NCI-H774 (cell line): ENCODE measurements at regions not wholly inside any gene's neighbourhood (a gene's known extent, or its start where the extent isn't known, plus 50 kb on each side); places are given as distances from the start of the nearest gene placed in this dataset.

Experiments
- DNase-seq: peaks from one replicate; lab custom pipeline; 2025; lab: John Stamatoyannopoulos, UW

- DNase-seq: no peak
These were observed 96.3 kb upstream of the PDC start for GRCh38 chr1:186557147-186557777.

GRCh38 chr1:186550832-186551231 is 89.9 kb upstream of the PDC start:
- no peak for DNase-seq

- DNase-seq: no peak
These were observed 80.1 kb upstream of the PDC start for GRCh38 chr1:186541003-186541402.

GRCh38 chr1:186540521-186540920 is 79.6 kb upstream of the PDC start:
- DNase-seq: no peak

GRCh38 chr1:186536273-186536890 is 75.5 kb upstream of the PDC start:
- DNase-seq: no peak

- no peak for DNase-seq
These were observed 74.6 kb upstream of the PDC start for GRCh38 chr1:186535388-186536133.

GRCh38 chr1:186534401-186534800 is 73.5 kb upstream of the PDC start:
- DNase-seq: no peak

- DNase-seq: no peak
These were observed 71.6 kb upstream of the PDC start for GRCh38 chr1:186532466-186532865.

- no peak for DNase-seq
These were observed 70.7 kb upstream of the PDC start for GRCh38 chr1:186531561-186532165.

GRCh38 chr1:186530109-186530508 is 69.2 kb upstream of the PDC start:
- no peak for DNase-seq

- DNase-seq: no peak
These were observed 59.1 kb upstream of the PDC start for GRCh38 chr1:186519982-186520381.

GRCh38 chr1:186518822-186519381 is 58.0 kb upstream of the PDC start:
- DNase-seq: no peak

GRCh38 chr1:186518395-186518794 is 57.5 kb upstream of the PDC start:
- no peak for DNase-seq

- no peak for DNase-seq
These were observed 53.5 kb upstream of the PDC start for GRCh38 chr1:186514367-186514766.

- DNase-seq: no peak
These were observed 52.6 kb upstream of the PDC start for GRCh38 chr1:186513526-186513925.

- no peak for DNase-seq
These were observed 52.0 kb upstream of the PDC start for GRCh38 chr1:186512698-186513457.

GRCh38 chr1:186511761-186512637 is 51.1 kb upstream of the PDC start:
- no peak for DNase-seq
